ENCODE measurements at regions not wholly inside any gene's neighbourhood (a gene's known extent, or its start where the extent isn't known, plus 50 kb on each side); places are given as distances from the start of the nearest gene placed in this dataset.
A peak's percentile ranks its signal among the peaks of the same experiment; 100 is the strongest.

DNA sequence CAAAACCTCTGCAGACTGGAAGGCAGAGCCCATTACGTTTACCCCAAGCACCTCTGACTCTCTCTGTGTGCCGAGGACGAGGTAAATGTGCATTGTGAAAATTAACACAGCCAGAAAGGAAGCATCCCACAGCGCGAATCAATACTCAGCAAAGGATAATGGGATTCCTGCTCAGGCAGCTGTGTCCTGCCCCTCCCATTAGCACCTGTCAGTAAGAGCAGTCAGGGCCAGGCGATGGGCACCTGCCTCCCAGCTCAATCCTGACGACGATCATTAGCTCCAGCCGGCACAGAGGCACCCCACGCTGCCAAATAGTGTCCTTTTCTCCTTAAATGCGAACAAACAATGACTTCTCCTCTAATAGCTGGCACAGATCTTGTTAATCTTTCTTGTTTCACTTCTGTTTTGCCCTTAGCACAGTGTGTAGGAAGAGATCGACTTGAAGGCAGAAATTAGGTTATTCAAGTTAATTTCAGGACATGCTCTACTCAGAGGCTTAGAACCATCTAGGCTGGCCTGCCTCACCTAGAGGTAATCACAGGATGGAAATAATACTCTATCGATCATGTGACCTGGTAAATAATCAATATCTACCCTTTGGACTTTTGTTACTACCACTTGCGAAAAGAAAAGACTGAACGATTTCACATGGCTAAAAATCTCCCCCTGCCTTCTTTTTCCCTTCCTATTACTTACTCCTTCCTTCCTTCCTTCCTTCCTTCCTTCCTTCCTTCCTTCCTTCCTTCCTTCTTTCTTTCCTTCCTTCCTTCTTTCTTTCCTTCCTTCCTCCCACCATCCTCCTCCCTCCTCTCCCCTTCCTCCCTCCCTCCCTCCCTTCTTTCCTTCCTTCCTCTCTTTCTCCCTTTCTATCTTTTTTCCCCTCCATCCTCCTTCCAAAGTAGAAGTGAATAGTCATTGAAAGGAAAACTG, 487.9 kb upstream of the ID2 start:
- ATAC-seq = no peak

DNA sequence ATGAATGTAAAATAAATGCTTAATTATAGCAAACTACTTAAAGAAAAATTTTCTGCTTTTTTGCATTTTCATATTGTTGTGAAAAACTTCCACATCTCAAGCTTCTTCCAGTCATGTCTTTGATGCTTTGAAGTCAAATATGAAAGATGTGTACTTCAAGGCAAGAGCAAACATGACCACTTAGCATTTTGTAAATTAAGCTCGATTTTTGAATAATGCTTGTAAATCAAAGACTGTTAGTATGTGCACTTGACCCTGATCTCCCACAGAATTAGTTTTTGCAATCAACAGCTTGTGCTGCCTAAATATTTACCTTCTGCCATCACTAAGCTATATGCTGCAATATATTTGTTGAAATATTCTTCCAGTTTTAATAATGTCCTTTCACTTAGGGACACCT, 486.1 kb upstream of the ID2 start:
- no peak for ATAC-seq

DNA sequence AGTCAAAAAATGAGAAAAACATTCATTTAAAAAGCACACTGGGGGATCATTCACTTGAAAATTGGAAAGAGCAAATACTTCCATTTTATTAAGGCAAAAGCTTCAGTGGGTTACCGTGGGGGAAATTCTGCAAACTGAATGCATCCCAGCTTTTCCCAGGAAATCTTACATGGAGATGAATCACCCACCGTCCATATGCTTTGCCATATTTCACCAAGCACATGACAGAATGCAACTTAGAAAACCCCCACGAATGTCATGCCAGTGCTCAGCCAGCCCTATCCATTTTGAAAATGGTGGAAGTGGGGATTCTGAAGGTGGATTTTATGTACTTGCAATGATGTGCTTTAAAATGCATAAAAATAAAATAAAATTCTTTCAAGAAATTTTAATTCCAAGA, 485.5 kb upstream of the ID2 start:
- no peak for ATAC-seq

DNA sequence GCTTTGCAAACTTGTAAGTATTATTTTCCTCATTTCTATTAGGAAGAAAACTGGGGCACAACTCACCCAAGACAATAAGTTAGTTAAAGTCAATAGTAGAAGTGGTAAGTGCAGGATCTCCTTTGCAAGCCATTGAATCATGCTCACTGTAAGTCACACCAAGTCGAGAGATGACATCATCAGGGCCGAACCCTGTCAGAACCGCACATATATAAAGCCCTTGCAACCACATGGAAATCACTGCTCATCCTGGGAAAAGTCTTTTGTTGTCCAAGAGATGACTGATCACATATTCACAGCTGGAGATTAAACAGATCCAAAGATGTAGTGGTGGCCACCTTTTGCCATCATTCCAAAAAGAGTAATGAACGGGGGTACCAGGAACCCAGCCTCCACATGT, 484.8 kb upstream of the ID2 start:
- ATAC-seq = no peak

DNA sequence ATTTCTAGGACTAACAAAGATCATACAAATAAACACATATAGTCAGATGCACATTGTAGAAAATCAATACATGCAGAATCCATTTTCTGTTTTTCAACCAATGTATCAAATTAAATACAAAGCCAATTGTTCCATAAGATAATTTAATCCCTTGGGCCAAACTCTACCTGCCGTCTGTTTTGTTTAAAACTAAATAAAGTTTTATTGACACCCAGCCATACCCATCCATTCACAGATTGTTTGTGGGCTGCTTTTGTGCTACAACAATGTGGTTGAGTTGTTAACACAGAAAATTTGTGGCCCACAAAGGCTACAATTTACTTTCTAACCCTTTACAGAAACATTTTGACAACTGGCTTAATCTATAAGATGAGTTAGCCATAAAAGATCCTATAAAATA, 484.0 kb upstream of the ID2 start:
- no peak for ATAC-seq

DNA sequence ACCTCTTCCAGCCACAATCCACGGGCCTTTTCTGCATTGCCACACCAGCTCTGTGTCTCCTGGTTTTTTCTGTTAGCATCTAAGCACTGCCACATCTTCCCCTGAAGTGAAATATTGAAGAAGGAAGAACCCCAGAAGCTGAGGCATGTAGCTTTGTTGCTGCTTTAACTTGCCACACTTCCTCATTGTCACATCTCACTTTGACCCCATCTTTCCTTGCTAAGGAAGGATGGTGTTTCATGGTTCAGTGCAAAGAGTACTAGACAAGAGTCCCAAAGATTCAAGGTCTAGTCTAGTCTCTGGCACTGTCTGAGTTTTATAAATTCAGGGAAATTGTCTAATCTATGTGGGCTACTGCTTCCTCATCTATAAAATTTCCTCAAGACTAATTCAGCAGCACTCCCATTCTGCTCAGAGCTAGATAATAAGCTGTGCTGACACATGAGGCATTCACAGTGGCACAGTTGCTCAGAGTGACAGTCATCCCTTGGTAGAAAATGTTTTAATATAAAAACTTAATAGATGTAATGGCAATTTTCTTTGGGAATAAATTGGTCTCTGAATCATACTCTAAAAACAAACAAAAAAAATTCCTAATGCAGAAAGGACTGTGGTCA, 483.0 kb upstream of the ID2 start:
- ATAC-seq = no peak

DNA sequence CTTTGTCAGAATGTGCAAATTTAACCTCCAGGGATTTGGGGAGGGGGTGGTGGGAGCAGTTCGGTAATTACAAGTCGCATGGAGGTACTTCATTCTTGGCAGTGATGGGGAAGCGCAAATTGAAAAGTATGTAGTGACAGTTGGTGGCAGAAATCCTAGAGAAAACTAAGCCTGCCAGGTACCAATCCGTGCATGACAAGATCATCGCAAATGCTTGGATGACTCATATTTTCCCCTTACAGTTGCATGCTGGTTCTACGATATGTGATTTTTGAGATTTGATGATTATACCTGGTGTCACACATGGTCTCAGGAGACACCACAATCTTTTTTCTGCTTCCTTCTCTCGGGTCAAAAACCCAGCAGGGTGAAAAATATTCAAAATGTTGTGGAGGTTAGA, 479.7 kb upstream of the ID2 start:
- peak; percentile 17 to 20 for ATAC-seq

DNA sequence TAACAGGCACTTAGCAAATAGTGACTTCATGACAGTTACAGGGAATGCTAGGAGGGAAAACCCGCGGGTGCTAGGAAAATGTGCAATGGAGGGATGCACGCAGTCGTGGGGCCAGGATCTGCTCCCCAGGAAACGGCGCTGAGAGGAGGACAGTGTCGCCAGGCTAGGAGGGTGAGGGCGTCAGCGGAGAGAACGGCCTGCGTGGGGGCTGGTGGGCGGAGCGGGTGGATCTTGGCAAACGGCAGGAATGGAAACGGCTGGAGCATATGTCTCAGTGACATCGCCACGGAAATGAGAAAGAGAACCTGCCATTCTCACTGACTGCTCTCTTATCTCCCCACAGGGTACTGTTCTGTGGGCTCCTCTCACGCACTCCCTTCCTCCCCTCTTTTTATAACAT, 478.5 kb upstream of the ID2 start:
- ATAC-seq = no peak

DNA sequence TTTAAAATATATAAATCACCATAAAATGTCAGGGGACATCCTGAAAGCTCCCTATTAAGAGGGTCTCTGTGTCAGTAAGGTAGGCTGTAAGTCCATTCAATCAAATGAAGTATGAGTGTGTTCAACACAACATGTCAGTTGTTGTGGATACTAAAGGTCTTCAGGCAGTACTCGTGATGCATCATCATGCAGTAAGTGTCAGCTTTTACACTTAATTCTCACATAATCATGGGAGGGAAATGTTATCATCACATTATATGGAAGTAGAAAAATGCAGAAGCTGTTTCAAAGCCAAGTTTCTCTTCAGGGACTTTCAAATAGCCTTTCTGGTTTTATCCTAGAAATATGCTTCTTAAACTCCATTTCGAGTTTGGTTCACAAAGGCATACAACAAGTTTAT, 477.1 kb upstream of the ID2 start:
- ATAC-seq = no peak

DNA sequence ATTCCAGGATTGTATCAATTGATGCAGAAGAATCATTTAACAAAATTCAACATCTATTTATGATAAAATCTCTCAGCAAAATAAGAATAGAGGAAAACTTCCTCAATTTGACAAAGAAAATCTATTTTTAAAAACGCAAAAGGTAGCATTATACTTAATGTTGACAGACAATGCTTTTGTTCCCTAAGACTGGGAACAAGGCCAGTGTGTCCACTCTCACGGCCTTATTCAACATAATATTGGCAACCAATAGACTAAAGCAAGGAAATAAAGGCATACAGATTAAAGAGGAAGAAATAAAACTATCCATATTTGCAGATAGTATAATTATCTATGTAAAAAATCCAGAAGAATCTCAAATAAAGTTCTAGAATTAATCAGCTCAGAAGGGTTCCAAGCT, 472.4 kb upstream of the ID2 start:
- no peak for ATAC-seq

DNA sequence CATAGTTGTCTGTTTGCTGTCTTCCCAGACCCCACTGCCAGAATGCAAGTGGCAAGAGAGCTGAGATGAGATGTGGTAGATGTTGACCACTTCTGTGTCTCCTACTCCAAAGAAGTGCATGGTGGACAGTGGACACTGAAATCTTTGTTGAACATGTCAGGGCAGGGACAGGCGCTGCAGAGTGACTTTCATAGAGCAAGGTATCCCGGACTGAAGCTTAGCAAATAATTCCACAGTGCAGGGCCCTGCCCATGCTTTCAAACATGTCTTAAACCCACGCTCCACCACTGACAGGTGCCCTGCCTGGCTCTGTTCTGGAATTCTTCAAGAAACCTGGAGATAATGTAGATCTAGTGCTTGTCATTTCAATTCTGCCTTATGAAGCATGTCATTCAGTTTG, 470.5 kb upstream of the ID2 start:
- no peak for ATAC-seq

DNA sequence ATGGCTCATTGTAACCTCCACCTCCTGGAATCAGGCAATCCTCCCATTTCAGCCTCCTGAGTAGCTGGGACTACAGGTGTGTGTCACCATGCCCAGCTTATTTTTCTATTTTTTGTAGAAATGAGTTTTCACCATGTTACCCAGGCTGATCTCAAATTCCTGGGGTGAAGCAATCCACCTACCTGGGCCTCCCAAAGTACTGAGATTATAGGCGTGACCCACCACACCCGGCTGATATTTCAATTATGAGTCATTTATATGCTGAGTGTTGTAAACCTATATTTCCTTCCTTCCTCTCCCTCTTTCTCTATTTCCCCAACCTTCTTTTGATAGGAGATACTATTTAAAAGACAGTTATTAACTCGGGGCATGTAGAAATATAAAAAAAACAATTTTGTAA, 469.6 kb upstream of the ID2 start:
- no peak for ATAC-seq

DNA sequence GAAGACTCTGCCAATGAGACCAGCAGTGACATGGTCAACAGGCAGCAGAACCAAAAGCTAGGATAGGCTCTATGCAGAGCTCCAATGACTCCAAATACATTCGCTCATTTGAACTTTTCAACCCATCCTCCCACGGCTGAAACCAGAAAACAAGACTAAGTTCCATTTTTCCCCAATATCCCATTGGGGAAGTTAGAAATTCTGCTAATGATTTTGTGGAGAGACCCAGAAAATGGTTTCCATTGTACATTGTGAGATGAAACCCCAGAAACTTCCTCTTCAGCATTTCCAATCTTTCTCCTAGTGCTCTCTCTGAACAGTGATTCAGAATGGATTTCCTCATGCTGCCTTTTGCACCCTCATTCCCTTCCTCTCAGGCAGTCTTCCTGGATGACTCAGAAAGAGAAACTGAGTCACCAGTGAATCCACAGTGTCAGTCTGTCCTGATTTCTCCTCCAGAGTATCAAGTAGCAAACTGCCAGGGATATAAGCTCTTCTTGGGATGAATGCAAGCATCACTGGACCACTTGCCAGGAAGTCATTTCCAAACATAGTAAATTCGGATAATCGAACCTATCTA, 467.7 kb upstream of the ID2 start:
- no peak for ATAC-seq

DNA sequence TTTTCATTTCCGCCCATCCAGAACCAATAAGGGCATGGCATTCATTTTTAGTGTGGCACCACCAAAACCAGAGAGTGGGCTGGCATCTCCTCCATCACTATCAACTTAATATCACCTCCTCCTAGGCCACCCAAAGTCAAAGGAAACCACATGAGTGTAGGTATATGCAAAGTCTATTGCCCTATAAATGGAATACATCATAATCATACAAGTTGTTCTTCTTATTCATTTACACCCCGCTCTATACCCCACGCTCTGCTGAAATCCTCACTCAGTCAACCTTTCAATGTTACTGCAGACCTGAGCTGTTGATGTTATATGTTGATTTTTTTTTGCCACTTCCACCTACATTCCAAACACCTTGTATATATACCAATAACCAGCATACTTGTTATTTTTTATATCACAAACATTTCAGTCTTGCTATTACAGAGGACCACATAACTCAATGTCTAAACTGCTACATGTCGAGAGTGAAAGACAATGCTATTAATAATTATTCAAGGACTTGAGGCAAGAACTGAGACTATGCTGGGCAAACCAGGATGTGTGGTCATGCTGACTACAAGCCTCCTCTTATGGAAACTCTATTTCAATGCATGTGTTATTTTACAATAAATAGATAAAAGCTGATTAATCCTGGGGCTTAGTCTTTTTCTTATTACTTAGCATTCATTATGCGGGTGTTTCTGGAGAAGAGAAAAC, 466.5 kb upstream of the ID2 start:
- ATAC-seq = no peak

DNA sequence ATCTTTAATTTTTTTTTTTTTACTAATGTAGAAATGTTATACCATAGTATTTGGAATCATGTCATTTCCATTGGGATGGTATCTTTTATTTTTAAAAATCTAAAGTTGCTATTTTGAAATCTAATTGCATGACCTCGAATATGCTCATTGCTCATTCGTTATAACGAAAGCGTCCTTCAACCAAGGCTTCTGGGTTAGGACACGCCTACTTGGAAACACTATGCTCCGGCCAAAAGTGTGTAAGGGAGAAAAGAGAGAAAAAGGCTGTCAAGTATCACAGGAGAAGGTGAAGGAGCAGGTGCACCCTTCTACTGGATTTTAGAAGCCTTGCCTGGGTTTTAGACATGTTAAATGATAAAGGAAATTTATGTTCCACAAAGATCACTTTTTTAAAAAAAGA, 465.9 kb upstream of the ID2 start:
- no peak for ATAC-seq

DNA sequence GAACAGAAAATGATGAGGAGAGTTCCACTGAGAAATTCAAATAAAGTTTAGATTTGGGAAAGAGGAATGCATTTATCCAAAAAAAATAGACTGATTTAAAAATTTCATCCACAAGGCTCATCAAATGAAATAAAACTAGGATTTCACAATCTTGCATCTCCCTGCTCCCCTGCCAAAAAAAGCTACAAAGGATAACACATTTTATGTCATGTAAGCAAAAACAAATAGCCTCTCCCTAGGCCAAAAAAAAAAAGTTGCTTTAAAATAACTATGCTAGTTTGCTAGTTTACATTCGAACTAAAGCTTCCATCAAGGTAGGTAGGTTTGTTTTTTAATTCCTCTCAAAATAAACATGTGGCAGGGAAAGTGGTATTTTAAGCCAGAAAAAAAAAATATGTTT, 465.5 kb upstream of the ID2 start:
- no peak for ATAC-seq

DNA sequence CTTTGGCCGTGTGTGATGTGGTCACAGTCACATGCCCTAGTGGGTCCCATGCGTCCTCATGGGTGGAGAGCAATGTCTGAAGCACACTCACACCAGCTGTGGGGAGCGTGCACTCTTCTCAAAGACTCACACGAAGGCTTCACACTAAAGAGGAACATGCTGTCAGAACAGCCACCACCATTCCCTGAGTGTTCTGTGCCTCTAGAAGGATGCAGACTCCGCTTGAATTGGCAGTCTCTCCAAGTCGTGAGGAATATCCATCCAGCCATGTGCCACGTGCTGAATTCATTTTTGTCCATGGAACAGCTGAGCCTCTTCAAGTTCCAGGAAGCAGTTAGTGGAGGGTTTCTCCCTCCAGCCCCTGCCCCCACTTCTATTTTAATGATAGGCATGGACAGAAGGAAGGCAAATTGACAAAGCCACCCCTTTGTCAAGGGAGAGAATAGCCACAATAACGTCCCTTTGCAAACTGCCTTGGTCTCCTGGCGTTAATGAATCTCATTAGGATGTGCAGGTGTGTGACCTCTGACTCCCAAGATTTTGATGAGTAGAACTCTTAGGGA, 464.3 kb upstream of the ID2 start:
- ATAC-seq = no peak

DNA sequence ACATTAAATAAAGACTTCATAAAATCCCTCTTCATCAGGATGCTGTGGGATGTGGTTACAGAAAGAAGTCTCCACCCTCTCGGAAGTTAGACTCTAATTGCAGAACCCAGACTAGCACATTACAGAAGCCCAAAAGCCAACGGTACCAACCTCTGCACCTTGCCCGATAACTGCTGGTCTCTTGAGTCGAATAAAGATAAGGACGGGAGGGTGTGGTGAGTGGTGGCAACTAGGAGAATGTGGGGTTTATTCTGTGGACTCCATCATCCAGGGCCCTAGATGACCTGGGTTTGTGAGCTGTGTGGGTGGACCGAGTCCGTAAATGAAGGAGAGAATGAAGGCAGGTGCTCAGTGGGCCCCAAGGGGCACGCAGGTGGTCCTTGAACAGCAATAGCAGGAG, 462.8 kb upstream of the ID2 start:
- ATAC-seq = no peak

DNA sequence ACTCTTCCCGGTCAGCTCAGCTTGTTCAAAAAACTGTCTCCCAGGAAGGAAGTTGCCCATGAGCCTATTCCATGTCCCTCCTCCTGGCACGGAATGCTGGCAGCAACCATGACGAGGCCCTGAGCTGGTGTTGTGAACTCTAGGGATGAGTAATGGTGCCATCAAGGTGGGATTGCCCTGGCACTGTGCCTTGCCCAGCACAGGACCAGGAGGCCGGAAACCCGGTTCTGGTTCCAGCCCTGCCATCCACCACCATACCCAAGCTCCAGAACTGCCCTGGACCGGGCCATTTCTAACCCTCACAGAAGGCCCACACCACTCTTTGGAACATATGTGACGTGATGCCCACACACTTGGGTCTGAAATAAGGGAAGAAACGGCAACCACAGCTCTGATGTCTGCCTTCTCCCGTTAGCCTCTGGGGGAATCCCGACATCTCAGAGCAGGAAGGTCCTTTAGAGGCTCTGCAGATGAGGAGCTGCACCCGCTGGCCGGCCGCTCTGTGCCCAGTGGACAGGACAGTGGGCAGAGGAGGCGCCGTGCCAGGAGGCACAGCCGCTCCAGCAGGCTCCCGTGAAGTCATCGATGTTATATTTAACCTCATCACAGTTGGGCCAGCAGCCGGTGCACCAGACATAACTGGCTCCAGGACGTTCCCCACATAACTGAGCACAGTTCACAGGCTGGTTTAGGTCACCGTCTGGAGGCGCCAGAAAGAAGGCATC, 462.1 kb upstream of the ID2 start:
- ATAC-seq = no peak

DNA sequence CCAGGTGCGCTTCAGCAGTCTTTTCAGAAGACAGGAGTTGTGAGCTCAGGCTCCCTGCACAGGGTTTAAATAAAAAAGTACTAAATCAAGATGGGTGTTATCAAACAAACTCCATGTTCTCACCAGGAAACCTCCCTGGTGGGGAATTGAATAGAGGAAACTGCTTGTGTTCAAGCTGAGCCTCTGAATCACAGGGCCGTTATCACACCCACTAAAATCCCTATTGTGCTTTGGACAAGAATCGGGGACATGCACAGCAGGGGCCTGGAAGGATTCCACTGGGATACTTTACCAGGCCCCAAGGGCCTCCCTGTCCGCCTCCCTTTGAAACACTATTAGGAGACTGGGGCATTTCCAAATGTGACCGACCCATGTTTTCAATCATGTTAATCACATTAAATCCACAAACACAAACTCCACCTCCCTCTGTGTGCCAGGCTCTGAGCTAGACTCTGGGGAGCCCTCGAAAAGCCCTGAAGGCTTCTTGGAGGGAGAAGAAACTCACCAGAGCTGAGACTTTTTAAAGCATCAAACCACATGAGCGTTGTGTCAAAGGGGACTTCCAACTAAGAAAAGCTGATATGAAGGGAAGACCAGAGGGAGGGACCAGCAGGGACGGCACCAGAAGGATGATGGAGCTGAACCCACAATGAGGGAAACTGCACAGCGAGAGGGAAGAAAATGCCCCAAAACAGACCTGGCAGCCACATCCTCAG, 458.7 kb upstream of the ID2 start:
- no peak for ATAC-seq

DNA sequence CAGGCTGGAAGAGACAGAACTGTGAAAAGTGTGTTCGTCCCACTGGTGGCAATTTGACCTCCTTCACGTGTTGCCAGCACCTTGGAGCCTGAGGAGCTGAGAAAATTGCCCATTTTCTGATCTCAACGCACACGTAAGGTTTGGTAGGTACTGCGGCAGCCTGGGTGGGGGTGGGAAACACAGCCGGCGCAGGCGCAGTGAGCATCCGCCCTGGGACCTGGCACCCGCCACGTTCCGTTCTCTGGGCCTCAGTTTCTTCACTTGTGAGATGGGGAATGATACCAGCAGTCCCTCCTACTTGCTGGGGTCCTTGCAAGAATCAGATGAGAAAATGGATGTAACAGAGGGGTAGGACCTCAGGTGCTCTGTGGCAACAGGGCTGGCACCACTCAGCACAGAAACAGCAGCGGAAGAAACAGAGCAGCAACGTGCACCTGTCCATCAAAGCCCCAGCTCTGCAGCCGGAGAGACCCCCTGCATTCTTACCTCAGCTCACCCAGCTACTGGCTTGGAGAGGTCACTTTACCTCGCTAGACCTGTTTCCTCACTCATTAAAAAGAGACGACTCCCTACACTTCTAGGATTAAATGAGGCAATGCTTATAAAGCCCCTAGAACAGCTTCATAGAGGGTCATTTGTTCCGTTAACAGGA, 458.0 kb upstream of the ID2 start:
- no peak for ATAC-seq
